HG03432 (cell line): ENCODE measurements at regions not wholly inside any gene's neighbourhood (a gene's known extent, or its start where the extent isn't known, plus 50 kb on each side); places are given as distances from the start of the nearest gene placed in this dataset.
"Not testable (repeated sequence)": the region's sequence is repeated elsewhere in the genome, so short reads cannot be mapped to it uniquely, and the experiment has no call there.

Experiments
- ATAC-seq: cut with Tn5 transposase; IDR thresholded peaks from one replicate; pipeline ENCODE4 v1.9.1; 2021; ENCODE audit warnings: mild to moderate bottlenecking, moderate library complexity; ENCODE audit not compliant: unreplicated experiment

- ATAC-seq, result no peak
Observed at GRCh38 chr3:20747741-20748140, 561.7 kb upstream of the SGO1 start.

GRCh38 chr3:20743553-20744321 lies 557.7 kb upstream of the SGO1 start:
- ATAC-seq, result no peak

GRCh38 chr3:20742903-20743552 lies 557.0 kb upstream of the SGO1 start:
- no peak for ATAC-seq

- ATAC-seq, result no peak
Observed at GRCh38 chr3:20741381-20741780, 555.4 kb upstream of the SGO1 start.

DNA sequence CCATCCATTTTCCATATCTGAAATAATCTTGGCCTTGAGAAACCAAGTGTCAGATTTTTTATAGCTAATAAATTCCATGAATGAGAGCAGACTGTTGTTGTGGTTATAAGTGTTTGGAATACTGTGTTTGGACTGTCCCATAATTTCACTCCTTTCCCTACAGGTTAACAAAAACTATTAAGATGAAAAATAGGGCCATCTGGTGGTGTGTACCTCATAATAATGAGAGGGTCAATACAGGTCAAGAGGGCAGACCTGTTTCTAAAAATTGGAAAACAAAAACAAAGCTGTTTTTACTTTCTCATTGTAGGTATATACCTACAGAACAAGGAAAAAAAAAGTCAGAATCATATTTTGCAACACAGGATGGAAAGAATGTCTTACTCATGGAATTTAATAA lies 553.8 kb upstream of the SGO1 start:
- ATAC-seq, result no peak

DNA sequence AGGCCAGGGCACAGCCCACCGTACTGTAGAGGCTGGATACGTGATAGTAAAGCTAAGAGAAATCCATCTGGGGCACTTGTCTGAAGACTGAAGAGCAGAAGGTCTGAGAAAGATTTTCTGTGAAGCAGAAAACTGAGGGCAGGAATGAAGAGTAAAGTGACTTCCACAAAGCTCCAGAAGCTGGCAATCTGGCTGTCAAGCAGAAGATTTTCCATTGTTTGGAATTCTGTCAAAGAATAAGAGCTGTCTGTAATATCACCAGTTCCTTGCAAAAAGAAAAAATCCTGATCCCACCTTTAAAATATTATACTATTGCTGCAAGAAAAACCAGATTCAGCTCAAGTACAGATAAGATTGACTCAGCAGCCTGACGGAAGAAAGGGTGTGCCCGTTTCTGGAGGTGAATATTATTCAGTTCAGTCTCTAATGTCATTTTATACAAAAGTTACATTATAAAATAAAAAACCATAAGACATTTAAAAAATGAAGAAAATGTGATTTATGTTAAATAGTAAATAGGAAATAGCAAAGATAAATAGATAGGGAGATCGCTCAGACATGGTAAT lies 550.4 kb upstream of the SGO1 start:
- ATAC-seq, result no peak

DNA sequence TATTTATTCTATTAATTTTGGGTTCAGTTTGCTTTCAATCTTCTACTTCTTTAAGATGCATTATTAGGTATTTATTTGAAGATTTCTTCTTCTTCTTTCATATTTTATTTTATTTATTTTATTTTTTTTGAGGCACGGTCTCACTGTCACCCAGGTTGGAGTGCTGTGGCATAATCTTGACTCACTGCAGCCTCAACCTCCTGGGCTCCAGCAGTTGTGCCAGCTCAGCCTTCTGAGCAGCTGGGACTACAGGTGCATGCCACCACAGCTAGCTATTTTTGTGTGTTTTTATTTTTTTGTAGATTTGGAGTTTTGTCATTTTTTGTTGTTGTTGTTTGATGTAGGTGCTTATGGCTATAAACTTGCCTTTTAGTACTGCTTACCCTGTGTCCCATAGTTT lies 543.2 kb upstream of the SGO1 start:
- no peak for ATAC-seq

DNA sequence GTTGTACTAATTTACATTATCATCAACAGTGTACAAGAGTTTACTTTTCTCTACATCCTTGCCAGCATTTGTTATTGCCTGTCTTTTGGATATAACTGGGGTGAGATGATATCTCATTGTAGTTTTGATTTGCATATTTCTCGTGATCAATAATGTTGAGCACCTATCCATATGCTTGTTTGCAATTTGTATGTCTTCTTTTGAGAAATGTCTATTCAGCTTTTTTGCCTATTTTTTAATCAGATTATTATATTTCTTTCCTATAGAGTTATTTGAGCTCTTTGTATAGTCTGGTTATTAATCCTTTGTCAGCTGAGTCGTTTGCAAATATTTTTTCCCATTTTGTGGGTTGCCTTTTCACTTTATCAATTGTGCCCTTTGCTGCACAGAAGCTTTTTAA lies 540.8 kb upstream of the SGO1 start:
- ATAC-seq, result no peak

- ATAC-seq, result no peak
Observed at GRCh38 chr3:20724241-20724640, 538.2 kb upstream of the SGO1 start.

- ATAC-seq, result not testable (repeated sequence)
Observed at GRCh38 chr3:20716425-20716824, 530.4 kb upstream of the SGO1 start.

GRCh38 chr3:20701641-20702040 lies 515.6 kb upstream of the SGO1 start:
- ATAC-seq, result no peak

DNA sequence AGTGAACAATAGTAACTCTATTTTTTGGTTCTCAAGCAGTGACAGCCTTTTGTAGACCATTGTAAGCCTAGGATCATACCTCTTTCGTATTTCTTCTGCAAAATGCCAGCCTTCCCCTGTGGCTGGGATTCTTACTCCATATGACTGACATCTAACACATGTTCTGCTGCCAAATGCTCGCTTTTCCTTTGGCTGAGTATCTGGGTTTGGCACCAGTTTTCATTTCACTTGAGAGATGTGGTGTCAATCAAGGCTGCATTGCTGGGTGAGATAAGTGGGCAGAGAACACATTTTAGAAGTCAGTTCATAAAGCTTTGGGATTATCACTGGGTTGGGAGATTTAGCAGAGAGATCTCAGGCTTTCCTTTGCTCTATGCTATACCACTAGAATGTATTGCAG lies 514.7 kb upstream of the SGO1 start:
- ATAC-seq, result no peak

GRCh38 chr3:20698896-20699295 lies 512.9 kb upstream of the SGO1 start:
- ATAC-seq, result no peak

- no peak for ATAC-seq
Observed at GRCh38 chr3:20696388-20697150, 510.6 kb upstream of the SGO1 start.

- no peak for ATAC-seq
Observed at GRCh38 chr3:20692675-20693074, 506.7 kb upstream of the SGO1 start.

GRCh38 chr3:20683910-20684309 lies 497.9 kb upstream of the SGO1 start:
- no peak for ATAC-seq

GRCh38 chr3:20682573-20682972 lies 496.6 kb upstream of the SGO1 start:
- ATAC-seq, result no peak

GRCh38 chr3:20680990-20681628 lies 495.1 kb upstream of the SGO1 start:
- ATAC-seq, result no peak

GRCh38 chr3:20673866-20674265 lies 487.9 kb upstream of the SGO1 start:
- ATAC-seq, result no peak

- ATAC-seq, result no peak
Observed at GRCh38 chr3:20669675-20670074, 483.7 kb upstream of the SGO1 start.

- ATAC-seq, result no peak
Observed at GRCh38 chr3:20669184-20669583, 483.2 kb upstream of the SGO1 start.
